H1 (cell line): ENCODE measurements at regions not wholly inside any gene's neighbourhood (a gene's known extent, or its start where the extent isn't known, plus 50 kb on each side); places are given as distances from the start of the nearest gene placed in this dataset.

Experiments
- CEBPB ChIP-seq: IDR thresholded peaks from 2 replicates; pipeline ENCODE4 v1.6.1; 2012; ENCODE audit warnings: low read depth, low read length
- GABPA ChIP-seq: IDR thresholded peaks from 2 replicates; pipeline ENCODE4 v1.6.1; 2011; ENCODE audit warnings: mild to moderate bottlenecking, low read length, moderate library complexity, borderline replicate concordance; ENCODE audit not compliant: insufficient read depth
- JUND ChIP-seq: IDR thresholded peaks from 2 replicates; pipeline ENCODE4 v1.6.1; 2011; ENCODE audit warnings: mild to moderate bottlenecking, improper control_type of control experiment, low read length
- MAFK ChIP-seq: IDR thresholded peaks from 2 replicates; pipeline ENCODE4 v1.6.1; 2012; ENCODE audit warnings: low read depth, mild to moderate bottlenecking, improper control_type of control experiment, low read length
- NRF1 ChIP-seq: IDR thresholded peaks from 2 replicates; pipeline ENCODE4 v1.6.1; 2011; ENCODE audit warnings: mild to moderate bottlenecking, low read depth, low read length, improper control_type of control experiment
- SAP30 ChIP-seq: fragments of 300-600 bp; sonication (generic); IDR thresholded peaks from 2 replicates; pipeline ENCODE4 v1.7.1; 2012; ENCODE audit warnings: low read length, moderate library complexity, mild to moderate bottlenecking, inconsistent platforms; ENCODE audit not compliant: insufficient read depth, insufficient replicate concordance
- SIRT6 ChIP-seq: IDR thresholded peaks from one replicate; pipeline ENCODE4 v1.7.1; 2012; ENCODE audit warnings: low read length, inconsistent platforms
- SP4 ChIP-seq: IDR thresholded peaks from 2 replicates; pipeline ENCODE4 v1.6.1; 2012; ENCODE audit warnings: low read length, inconsistent platforms
- TBP ChIP-seq: IDR thresholded peaks from 2 replicates; pipeline ENCODE4 v1.6.1; 2011; ENCODE audit warnings: low read depth, low read length, improper control_type of control experiment
- TF ChIP-seq, protein P1 (sequence below): fragments of 300-600 bp; sonication (generic); IDR thresholded peaks from 2 replicates; pipeline ENCODE4 v1.7.1; 2012; ENCODE audit warnings: low read length, moderate library complexity, mild to moderate bottlenecking, inconsistent platforms; ENCODE audit not compliant: insufficient replicate concordance
- TF ChIP-seq, protein P2 (sequence below): IDR thresholded peaks from 2 replicates; pipeline ENCODE4 v1.6.1; 2012; ENCODE audit warnings: inconsistent platforms
- TF ChIP-seq, protein P3 (sequence below): IDR thresholded peaks from 2 replicates; pipeline ENCODE4 v1.6.1; 2012; ENCODE audit warnings: inconsistent platforms

DNA sequence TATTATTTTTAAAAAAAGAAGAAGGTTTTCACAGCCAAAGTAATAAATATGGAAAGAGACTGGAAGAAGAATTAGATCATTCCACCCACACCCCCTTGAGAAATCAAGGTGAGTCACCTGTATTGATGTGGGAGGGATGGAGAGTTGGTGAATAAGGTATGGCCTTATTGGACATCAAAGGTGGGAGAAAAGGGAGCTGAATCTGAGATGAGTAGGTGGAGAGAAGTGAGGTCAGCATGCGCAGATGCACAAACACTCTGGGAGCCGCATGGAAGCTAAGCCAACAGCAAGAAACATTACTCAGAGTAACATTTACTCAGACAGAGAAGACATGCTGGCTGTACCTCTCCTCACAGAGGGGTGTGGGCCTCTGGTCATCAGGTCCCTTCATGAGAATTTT lies 113.1 kb upstream of the FOXG1 start (continued):
- TF ChIP-seq, protein P1, sequence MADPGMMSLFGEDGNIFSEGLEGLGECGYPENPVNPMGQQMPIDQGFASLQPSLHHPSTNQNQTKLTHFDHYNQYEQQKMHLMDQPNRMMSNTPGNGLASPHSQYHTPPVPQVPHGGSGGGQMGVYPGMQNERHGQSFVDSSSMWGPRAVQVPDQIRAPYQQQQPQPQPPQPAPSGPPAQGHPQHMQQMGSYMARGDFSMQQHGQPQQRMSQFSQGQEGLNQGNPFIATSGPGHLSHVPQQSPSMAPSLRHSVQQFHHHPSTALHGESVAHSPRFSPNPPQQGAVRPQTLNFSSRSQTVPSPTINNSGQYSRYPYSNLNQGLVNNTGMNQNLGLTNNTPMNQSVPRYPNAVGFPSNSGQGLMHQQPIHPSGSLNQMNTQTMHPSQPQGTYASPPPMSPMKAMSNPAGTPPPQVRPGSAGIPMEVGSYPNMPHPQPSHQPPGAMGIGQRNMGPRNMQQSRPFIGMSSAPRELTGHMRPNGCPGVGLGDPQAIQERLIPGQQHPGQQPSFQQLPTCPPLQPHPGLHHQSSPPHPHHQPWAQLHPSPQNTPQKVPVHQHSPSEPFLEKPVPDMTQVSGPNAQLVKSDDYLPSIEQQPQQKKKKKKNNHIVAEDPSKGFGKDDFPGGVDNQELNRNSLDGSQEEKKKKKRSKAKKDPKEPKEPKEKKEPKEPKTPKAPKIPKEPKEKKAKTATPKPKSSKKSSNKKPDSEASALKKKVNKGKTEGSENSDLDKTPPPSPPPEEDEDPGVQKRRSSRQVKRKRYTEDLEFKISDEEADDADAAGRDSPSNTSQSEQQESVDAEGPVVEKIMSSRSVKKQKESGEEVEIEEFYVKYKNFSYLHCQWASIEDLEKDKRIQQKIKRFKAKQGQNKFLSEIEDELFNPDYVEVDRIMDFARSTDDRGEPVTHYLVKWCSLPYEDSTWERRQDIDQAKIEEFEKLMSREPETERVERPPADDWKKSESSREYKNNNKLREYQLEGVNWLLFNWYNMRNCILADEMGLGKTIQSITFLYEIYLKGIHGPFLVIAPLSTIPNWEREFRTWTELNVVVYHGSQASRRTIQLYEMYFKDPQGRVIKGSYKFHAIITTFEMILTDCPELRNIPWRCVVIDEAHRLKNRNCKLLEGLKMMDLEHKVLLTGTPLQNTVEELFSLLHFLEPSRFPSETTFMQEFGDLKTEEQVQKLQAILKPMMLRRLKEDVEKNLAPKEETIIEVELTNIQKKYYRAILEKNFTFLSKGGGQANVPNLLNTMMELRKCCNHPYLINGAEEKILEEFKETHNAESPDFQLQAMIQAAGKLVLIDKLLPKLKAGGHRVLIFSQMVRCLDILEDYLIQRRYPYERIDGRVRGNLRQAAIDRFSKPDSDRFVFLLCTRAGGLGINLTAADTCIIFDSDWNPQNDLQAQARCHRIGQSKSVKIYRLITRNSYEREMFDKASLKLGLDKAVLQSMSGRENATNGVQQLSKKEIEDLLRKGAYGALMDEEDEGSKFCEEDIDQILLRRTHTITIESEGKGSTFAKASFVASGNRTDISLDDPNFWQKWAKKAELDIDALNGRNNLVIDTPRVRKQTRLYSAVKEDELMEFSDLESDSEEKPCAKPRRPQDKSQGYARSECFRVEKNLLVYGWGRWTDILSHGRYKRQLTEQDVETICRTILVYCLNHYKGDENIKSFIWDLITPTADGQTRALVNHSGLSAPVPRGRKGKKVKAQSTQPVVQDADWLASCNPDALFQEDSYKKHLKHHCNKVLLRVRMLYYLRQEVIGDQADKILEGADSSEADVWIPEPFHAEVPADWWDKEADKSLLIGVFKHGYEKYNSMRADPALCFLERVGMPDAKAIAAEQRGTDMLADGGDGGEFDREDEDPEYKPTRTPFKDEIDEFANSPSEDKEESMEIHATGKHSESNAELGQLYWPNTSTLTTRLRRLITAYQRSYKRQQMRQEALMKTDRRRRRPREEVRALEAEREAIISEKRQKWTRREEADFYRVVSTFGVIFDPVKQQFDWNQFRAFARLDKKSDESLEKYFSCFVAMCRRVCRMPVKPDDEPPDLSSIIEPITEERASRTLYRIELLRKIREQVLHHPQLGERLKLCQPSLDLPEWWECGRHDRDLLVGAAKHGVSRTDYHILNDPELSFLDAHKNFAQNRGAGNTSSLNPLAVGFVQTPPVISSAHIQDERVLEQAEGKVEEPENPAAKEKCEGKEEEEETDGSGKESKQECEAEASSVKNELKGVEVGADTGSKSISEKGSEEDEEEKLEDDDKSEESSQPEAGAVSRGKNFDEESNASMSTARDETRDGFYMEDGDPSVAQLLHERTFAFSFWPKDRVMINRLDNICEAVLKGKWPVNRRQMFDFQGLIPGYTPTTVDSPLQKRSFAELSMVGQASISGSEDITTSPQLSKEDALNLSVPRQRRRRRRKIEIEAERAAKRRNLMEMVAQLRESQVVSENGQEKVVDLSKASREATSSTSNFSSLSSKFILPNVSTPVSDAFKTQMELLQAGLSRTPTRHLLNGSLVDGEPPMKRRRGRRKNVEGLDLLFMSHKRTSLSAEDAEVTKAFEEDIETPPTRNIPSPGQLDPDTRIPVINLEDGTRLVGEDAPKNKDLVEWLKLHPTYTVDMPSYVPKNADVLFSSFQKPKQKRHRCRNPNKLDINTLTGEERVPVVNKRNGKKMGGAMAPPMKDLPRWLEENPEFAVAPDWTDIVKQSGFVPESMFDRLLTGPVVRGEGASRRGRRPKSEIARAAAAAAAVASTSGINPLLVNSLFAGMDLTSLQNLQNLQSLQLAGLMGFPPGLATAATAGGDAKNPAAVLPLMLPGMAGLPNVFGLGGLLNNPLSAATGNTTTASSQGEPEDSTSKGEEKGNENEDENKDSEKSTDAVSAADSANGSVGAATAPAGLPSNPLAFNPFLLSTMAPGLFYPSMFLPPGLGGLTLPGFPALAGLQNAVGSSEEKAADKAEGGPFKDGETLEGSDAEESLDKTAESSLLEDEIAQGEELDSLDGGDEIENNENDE: no peak
- TF ChIP-seq, protein P2, sequence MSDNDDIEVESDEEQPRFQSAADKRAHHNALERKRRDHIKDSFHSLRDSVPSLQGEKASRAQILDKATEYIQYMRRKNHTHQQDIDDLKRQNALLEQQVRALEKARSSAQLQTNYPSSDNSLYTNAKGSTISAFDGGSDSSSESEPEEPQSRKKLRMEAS: no peak
- TF ChIP-seq SAP30 (no peak), SP4 (no peak), TBP (no peak), NRF1 (no peak), JUND (no peak), CEBPB (no peak), MAFK (no peak), GABPA (no peak), SIRT6 (no peak)
- TF ChIP-seq, protein P3, sequence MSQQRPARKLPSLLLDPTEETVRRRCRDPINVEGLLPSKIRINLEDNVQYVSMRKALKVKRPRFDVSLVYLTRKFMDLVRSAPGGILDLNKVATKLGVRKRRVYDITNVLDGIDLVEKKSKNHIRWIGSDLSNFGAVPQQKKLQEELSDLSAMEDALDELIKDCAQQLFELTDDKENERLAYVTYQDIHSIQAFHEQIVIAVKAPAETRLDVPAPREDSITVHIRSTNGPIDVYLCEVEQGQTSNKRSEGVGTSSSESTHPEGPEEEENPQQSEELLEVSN: no peak
